Hematopoietic multipotent progenitor cell (in vitro differentiated cells): ENCODE measurements at regions not wholly inside any gene's neighbourhood (a gene's known extent, or its start where the extent isn't known, plus 50 kb on each side); places are given as distances from the start of the nearest gene placed in this dataset.

Source experiments
- DNase-seq, 3 donors: peaks; one replicate each; pipeline ENCODE4 v3.0.0-alpha.2; 2011 to 2015; ENCODE audit warnings: low read depth in 2 of 3, low spot score in 2 of 3

DNA sequence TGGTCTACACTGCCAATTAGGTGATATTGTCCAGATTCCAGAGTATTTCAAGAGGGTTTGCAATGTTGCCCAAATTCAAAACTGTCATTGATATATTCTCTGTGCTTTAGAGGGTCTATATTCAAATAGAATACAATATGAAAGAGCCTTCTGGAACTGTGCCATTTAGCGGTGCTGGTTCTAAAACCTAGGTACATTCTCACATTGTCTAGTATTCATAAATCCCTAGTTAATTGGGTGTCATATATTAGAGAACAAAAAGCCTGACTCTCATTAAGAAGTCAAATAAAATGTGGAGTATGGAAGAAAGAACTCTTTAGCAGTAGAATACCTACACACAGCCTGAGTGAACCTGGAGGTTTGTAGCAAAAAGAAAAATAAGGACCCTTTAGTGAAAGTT is 447.9 kb downstream of the CNTN6 start:
- no peak for DNase-seq

DNA sequence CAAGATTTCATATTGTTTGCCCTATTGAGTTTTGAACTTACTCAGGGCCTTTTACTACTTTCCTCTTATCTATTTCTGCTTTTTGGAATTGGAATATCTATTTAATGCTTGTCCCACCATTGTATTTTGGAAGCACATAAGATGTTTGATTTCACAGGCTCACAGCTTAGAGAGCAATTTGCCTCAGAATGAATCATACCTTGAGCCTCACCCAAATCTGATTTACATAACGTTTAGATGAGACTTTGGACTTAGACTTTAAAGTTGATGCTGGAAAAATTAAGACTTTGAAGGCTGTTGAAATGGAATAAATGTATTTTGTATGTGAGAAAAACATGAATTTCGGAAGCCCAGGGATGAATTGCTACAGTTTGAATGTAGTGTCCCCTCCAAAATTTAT is 458.9 kb downstream of the CNTN6 start:
- no peak for DNase-seq

DNA sequence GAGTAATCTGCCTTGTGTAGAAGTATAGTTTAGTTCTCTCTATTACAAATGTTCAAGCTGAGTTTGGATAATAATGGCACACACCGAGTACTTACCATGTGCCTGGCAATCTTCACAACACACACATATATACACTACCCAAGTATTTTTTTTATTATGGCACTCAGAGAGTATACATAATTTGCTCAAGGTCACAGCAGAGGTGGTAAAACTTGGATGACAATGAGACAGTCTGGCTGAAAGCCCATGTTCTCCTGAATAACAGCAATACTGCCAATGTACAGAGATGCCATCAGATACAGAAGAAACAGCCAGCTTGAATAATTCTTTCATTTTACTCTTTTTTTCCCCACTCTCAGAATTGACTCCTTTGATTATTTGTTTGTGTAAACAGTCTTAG is 460.0 kb downstream of the CNTN6 start:
- DNase-seq: no peak

DNA sequence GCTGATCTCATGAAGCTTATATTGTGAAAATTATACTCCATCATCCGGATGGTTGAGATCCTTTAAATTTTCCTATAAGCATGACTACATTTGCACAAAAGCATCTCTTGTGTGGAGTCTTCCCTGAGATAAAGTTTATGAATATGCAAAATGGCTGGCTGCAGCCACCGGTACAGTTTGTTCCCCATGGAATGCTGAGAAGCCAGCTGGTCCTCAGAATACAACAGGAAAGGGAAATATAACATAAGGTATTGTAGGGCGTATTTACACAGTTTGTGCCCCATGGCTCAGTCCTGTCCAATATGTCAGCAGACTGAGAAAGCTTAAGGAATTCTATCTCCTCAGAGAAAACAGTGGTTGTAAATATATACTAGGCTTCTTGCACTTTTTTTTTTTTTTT is 468.6 kb downstream of the CNTN6 start:
- DNase-seq: no peak

DNA sequence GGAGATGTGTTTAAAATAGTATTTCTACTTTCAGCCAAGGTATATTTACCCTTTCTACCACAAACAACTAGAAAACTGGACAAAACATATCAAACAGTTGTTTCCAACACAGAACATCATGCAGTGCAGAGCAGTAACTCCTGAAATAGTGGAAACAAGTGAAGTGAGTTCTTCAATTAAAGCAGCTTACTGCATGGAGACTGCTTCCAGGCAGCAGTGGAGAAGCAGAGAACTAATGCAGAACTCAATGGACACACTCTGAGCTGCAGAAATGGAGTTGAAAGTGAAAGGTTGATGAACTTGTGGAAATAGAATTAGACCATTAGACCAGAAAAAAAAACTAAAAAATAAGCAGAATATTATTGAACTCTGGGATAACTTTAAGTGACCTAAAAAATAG is 478.9 kb downstream of the CNTN6 start:
- DNase-seq: no peak

DNA sequence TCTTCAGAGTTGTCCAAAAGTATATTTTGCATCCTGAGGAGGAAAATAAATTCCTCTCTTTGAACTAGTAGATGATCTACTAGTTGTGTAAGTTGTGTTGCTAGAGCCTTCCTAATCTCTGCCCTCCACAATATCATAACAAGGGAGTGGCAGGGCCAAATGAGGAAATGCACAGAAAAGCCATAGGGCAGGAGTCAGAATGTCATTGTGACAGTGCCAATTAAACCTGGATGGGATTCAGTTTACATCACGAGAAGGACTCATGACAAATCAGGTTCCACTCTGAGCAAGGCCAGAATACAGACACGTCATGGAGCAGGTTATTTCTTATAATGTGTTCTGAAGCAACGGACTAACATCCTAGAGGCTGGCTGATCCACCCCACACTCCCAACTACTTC is 483.2 kb downstream of the CNTN6 start:
- no peak for DNase-seq

DNA sequence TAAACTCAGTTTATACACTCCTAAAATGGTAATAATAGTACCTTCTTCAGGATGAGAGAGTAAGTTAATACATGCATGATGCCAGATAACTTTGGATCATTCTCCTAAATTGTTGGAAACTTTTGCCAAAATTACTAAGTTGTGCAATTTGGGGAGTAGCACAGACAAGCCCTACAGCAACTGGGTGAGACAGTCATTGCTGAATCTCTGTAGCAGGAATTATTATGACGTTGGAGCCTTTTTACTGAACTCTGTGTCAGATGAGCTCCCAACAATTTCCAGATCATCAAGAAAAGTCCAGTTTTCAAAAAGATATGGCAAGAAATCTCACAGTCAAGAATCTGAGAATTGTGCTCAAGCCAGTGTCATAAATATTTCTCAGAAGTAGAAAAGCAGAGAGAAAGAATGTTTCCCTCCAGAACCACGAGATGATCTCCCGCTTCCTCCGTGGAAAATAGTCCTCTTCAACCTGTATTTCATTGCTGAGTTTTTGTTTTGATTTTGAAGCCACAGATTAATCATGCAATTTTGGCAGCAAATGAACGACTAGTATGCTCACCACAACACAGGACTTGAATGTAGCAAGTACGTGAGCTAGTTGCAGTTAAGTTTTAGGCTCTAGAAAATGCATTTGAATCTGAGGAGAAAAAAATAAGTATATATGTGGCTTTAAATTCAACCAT is 485.4 kb downstream of the CNTN6 start:
- DNase-seq: no peak

DNA sequence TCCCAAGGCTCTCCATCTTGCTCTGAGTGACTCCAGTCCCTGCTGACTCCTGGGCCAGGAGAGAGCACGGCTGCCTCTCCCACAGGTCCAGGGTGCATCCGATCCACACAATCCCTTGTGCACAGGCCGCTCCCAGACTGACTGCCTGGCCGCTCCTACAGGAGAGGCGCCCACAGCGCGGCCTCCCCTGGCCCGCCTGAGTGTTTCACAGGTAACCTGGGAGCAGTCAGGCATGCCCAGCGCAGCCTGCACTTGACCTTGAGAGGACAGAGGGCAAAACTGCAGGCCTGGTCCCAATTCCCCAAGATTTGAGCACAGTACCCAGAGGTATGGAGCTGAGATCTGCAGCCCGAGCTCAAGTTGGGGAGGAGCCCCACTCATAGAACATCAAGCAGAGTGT is 490.2 kb downstream of the CNTN6 start:
- DNase-seq: no peak

DNA sequence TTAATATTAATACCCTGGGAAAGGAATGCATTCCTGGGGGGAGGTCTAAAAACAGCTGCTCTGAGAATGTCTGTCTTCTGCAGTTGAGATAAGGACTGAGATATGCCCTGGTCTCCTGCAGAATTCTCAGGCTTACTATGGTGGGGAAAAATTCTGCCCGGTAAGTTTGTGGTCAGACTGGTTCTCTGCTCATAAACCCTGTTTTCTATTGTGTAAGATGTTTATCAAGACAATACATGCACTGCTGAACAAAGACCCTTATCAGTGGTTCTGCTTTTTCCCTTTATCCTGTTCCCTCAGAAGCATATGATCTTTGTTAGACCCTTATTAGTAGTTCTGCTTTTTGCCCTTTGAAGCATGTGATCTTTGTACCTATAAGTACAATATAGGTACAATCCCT is 494.6 kb downstream of the CNTN6 start:
- DNase-seq: no peak

DNA sequence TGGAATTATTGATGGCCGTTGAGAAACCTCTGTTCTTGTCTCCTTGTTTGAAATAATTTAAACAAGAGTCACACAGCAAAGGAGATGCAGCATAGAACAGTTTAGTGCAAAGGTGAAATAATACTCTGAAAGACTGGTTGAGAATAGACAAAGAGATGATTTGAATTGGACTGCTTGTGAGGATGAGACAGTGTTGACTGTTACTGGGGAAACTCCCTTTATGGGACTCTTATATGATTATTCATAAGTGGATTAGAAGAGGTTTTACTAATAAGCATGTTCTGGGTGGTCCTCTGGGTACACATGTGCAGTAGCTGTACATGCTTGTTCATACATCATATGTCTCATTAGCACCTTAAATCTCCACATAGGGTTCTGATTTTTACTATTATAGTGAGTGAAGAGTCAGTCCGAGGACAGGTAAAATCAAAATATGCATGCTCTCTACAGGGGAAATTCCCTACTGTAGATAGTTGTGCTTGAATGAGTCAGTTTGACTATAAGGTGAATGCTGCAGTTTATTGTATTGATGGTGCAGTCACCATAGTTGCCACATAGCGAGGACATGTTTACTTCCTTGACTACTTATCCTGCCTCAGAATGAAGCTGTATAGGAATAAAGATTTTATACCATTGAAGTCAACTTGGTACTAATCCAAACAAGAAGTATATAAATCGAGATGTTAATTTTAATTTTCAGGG is 498.7 kb downstream of the CNTN6 start:
- DNase-seq: no peak

DNA sequence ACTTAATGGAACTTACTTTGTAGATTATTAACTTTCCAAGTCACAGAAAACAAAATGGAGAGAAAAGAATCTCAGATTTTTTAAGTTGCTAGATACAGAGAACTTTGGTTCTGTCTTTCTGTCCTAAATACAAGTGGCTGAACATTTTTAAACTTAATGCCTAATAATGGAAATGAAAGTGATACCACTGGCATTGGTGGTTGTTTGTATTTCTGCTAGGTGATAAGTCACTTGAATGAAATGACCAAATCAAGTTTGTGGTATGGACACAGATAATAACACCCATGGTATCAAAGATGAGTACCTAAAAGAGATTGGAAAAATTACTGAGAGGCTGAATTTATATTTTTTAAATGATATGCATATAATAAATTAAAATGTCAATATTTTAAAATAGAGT is 502.1 kb downstream of the CNTN6 start:
- DNase-seq: no peak

DNA sequence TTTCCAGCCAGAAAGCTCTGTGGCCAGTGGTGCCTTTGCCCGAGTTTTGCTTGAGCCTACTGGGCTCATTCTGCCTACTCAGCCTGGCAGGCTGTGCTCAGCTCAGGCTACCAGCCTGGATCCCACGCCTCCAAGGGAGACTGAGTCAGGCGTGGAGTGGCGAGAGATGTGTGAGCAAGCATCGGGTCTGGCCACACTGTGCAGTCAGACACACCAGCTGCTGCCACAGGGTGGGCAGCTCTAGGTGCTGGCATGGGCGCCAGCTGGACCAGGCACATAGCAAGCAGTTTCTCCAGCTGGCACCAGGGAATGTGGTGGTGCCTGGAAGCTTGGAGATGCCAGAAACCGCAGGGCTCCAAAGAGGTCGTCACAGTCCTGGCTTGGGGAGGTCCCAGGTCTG is 498.5 kb upstream of the CNTN4 start:
- DNase-seq: no peak

DNA sequence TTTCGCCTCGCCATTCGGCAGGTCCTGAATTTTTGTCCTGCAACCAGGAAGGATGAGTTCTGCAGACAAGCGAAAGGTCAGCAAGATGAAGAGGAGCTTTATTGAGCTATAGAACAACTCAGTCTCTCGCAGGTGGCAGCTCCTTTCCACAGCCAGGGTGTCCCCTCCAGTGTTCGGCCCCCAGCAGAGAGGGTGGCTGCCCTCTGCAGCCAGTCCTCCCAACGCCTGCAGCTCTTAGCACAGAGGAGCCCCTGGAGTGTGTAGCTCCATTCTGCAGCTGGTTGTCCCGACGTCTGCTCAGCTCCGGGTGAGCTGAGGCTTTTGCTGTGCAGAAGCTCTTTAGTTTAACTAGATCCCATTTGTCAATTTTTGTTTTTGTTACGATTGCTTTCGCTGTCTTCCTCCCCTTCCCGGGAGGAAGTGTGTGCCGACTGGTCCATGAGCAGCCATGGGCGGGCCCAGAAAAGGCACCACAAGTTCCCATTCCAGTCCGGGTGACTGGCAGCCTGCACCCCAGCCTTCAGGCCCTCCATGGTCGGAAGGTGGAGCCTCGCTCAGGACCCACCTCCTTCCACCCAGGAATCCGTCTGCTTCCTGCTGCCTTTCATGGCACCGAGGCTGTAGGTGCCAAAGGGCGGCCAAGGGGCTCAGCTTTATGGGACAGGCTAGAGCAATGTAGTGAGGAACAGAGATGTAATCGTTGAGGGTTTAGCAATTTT is 497.8 kb upstream of the CNTN4 start:
- no peak for DNase-seq

DNA sequence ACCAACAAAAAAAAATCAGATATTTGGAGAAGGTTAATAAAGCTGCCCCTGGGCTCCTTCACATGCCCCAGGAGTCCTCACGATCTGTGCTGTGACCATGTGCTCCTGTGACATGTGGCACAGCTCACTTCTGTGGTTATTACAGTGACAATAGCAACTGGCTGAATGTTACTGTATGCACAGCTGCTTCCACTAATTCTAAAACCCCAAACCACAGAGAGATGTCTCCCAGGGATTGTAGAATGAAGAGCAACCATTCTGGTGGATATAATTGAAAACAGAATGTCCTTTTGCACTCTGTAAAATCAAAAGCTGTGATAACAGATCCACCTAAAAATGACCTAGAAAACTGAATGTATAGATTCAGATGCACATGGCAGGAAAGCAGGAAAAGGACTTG is 489.2 kb upstream of the CNTN4 start:
- DNase-seq: no peak

DNA sequence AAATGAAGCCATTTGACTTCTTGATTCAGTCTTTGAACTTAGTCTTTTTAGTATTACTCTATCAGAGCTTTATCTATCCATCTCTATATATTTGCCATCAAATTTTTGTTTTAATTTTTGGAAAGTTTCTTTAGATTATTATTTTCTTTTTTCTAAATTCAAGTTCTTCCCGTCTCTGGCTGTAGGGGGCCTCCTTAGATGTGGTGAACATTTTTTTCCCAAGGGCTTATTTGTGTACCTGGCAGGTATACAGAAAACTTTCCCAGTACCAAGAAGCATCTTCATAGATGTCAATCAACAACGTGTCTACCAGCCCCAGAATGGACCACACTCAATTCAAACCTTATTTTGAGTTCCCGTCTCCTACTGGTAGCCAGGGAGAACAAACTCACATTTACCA is 486.8 kb upstream of the CNTN4 start:
- no peak for DNase-seq

DNA sequence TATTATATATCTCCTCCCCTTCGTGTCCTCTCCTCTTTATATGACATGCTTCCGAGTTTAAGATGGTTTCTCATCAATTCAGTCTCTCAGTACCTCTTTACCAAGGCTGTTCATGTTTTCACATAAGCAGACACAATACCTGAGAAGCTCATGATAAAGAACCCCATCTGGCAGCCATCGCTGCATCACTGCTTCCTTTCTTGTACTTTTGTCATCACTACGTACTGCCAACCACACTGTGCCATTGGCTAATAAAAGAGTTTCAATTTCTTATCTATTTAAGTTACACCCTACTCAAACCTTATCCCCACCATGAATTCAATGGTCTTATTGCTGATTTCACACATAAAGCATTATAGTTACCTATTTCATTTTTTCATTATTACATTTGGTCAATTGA is 484.7 kb upstream of the CNTN4 start:
- DNase-seq: no peak

DNA sequence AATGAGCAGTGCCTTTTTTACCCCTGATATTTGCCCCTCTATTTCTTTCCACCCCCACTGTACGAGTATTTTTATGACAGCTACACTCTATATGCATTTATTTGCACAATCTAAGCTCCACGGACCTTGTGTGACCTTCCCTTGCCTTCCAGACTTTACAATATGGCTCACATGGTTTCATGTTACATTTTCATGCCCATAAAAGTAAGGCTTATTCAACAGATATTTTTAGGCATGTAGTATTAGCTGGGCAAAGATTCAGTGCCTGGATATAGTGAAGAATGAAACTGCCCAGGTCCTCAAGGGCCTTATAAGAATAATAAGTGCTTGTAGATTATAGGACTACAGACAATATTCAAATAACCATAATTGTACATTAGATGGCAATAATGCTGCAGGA is 481.9 kb upstream of the CNTN4 start:
- no peak for DNase-seq

DNA sequence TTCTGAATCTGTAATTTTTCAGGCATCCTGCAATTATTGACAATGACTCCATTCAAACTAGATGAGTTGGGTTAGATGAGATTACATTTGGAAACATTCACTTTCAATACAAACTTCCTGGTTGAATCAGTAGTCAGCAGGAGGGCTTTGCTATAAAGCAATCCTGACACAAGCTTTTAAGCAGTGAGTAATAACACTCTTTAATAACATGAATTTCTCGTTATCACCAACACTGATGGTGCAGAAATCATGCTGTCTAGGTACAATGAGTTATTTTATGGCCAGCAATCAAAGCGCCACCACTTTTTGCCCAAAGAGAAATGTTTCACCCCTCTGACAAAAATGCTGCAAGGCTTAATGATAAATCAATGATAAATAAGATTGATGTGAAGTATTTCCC is 474.8 kb upstream of the CNTN4 start:
- no peak for DNase-seq

DNA sequence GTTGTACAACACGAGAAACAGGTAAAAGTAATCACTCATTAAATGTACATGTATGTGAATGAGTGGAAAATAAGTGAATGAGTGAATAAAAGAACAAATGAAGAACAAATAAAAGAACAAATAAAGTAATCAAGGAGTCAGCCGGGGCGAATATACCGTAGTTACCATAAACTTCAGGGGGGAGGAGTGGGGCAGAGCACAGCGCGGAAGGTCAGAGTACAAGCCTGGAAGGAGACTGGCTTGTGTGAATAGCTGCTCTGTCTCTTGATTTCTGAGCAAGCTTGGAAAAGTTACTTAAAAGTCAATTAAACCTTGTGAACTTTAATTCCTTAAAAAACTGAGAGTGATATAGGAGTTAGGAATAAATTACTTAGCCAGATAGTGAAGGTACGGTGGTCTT is 466.5 kb upstream of the CNTN4 start:
- DNase-seq: no peak

DNA sequence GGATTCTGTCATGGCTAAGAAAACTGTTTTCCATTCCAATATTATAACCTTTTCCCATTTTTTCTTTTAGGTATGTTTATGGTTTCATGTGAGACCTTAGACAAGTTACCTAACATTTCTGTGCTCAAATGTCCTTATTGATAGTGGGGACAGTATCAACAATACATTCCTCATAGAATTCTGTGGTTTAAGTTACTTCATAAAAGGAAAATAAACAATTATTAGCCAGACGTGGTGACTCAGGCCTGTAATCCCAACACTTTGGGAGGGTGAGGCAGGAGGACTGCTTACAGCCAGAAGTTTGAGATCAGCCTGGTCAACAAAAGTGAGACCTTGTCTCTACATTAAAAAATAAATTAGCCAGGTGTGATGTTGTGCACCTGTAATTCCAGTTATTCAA is 436.8 kb upstream of the CNTN4 start:
- DNase-seq: no peak

DNA sequence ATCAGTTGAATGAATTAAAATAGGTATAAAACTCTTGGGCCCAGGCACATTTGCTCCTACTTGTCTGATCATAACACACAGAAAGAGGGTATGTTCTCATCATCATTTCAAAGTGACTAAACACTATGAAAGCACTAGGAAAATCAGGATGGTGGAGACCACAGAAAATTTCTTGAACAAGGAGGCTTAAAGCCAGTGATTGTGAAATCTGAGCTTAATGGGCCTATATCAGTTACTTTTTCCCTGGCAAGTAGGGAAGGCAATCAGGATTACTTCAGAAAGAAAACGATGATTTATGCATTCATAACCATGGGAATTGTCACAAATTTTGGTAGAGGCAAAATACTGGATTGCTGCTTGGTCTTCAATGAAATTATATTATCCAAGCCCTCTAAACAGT is 434.4 kb upstream of the CNTN4 start:
- no peak for DNase-seq

DNA sequence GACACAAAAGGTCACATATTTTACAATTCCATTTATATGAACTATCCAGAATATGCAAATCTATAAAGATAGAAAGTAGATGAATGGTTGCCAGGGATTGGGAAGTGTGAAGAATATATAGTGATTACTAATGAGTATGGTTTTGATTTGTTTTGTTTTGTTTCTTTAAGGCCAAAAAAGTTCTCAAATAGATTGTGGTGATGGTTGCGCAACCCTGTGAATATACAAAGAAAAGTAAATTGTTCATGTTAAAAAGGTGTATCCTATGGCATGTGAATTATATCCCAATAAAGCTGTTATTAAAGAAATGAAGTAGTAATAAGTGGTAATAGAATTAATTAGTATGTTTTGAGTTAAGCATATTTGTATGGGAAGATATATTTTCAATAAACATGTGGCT is 431.8 kb upstream of the CNTN4 start:
- DNase-seq: no peak
